NT2/D1 (cell line): ENCODE measurements at regions not wholly inside any gene's neighbourhood (a gene's known extent, or its start where the extent isn't known, plus 50 kb on each side); places are given as distances from the start of the nearest gene placed in this dataset.

Experiments used
- SUZ12 ChIP-seq: IDR thresholded peaks from 2 replicates; pipeline ENCODE4 v1.6.1; 2011; ENCODE audit not compliant: insufficient read length, insufficient read depth; ENCODE audit errors: extremely low read depth
- YY1 ChIP-seq: IDR thresholded peaks from 2 replicates; pipeline ENCODE4 v1.6.1; 2011; ENCODE audit not compliant: insufficient read length, insufficient read depth
- ZNF274 ChIP-seq: IDR thresholded peaks from 2 replicates; pipeline ENCODE4 v1.6.1; 2011; ENCODE audit warnings: mild to moderate bottlenecking, low read depth, low read length

DNA sequence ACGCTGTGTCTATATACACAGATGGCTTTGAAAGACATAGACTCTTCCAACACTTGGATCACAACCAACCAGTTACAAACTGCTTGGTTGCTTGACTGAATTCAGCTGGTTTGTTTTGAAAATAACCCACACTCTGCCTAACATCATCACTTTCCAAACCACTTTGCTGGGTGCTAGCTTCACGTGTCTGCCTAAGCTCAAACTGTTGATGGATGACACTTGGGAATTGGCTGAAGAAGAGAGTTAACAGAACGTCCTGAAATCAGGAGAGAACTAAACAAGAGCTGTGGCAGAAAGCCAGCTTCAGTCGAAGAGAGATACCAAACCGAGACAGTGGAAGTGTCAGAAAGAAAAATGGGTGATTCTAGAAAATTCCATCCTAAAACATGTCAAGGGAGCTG lies 420.8 kb upstream of the AUTS2 start:
- TF ChIP-seq ZNF274 (no peak), YY1 (no peak), SUZ12 (no peak)
